RPMI8226 (cell line): ENCODE measurements at regions not wholly inside any gene's neighbourhood (a gene's known extent, or its start where the extent isn't known, plus 50 kb on each side); places are given as distances from the start of the nearest gene placed in this dataset.
"Not testable (repeated sequence)": the region's sequence is repeated elsewhere in the genome, so short reads cannot be mapped to it uniquely, and the experiment has no call there.

ENCODE experiments used
- DNase-seq: peaks from one replicate; pipeline ENCODE4 v3.0.0-alpha.2; 2015

DNA sequence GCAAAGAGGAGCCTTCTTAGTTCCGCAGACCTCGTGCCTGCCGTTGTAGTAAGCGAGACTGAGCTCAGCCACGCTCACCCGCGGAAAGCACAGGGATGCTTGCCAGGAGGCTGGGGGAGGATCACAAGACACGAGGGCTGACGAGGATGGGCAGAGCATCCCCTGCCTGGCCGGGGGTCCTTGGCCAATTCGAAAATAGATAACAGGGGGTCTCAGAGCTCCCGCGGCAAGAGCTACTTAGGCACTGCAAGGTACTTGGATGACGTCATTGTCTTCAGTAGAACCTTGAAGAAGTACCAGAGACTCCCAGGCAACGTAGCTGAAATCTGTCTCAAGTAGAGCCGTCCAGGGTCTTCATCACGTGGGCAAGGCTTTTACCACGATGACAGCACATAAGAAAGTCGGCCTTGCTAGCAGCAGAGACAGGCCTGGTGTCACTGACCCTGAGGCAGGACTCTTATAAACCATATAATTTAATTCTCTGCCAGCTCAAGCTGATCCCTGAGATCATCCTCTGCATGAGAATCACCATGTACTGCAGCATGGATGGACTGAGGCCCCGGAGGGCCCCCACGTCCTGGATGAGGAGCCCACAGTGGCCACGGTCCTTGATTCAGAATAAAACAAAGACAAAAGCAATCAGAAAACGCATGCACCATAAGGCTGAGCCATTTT lies 81.9 kb downstream of the TMEM18 start:
- no peak for DNase-seq

- DNase-seq = no peak
These were observed 82.8 kb downstream of the TMEM18 start for GRCh38 chr2:594297-594949.

DNA sequence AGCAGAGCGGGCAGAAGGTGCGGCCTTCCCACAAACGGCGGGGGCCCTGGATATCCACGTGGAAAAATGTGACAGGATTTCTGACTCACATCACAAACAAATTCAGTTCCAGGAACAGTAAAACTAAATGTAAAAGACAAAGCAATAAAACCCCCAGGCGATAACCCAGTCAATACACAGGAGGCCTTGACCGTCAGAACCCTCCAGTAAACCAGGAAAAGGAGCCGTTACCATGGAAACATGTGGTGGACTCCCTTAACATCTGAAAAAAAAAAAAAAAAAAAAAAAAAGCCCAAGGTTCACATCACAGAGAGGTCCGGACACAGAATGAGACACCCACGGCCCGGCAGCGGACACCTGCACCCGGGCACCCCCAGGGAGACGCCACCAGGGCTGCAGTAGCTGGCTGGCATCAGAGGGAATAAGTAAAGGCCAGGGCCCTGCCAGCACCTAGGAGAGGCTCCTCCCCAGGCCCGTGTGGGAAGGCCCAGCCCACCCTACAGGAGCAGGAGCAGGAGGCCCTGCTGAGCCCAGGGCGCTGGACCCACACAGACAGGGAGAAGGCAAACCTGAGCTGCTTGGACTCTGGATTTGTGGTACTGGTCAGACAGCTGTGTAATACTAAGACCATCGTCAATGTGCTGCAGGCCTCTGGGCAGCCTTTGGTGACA lies 83.7 kb downstream of the TMEM18 start:
- DNase-seq = no peak

DNA sequence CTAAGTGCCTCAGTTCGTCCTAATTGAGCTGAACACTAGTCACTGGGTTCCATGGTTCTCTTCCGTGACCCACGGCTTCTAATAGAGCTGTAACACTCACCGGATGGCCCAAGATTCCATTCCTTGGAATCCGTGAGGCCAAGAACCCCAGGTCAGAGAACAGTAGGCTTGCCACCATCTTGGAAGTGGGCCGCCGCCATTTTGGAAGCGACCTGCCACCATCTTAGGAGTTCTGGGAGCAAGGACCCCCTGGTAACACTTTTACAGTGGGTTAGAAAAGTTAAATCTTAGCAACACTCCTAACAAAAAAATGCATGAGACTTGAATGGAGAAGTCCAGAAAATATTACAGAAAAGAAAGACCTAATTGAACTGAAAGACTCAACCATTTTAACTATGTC lies 84.5 kb downstream of the TMEM18 start:
- no peak for DNase-seq

- no peak for DNase-seq
These were observed 86.7 kb downstream of the TMEM18 start for GRCh38 chr2:590214-591175.

DNA sequence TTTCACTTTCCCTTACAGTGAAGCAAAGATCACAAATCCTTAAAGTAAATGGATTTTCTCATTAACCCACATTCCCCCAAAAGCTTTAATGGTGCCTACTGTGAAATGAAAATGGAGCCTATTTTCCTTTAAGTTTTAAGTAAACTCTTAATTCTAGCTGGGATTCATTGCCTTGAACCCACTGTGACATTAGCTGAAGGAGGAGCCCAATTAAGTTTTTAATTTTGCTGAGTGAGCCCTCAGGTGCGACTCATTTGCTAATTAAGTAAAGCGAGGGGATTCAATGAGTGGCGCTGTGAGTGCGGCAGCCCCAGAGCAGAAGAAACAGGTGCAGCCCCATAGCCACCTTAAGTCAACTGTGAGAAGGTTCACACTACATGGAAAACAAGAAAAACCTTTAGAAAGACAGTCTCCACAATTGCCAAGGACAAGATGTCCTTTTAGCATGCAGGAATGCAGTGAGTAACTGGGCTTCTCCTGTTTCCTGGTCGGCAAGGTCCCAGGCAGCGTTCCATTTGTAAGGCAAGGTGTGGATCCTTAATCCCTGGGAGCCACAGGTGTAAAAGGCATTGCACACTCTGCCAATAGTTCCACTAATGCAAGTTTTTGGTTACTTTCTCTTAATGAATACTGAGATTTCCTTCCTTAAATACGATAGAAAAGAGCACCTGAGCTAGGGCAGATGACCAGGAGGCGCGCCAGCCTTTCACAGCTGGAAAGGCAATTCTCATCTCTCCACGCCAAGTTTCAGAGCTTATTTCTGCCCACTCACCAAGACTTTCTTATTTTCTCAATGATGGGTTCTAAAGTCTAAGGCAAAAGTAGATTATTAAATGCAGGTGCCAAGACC lies 87.7 kb downstream of the TMEM18 start:
- DNase-seq = no peak

DNA sequence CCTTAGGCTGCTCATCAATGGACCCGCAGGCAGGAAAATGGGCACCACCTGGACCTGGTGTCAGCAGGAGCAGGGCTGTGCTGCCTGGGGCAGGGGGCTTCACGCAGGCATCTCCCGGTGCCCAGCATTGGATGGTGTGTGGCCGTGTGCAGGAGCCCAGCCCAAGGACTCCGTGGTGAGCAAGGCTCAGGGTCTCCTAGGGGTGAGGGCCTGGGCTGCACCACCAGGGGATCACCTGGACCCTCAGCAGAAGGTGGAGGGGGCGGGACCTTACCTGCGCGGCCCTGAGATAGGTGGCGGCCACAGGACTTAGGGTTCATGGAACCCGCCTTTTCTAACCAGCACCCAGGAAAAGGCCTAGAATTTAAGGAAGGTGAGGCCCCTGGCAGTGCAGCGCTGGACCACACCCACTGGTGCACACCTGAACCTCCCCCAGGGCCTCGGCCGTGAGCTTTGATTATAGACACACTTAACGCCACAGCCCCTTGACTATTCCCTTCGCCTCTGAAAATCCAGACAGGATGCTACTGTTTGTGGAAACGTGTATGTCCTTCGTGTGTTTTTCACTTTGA lies 89.0 kb downstream of the TMEM18 start:
- no peak for DNase-seq

DNA sequence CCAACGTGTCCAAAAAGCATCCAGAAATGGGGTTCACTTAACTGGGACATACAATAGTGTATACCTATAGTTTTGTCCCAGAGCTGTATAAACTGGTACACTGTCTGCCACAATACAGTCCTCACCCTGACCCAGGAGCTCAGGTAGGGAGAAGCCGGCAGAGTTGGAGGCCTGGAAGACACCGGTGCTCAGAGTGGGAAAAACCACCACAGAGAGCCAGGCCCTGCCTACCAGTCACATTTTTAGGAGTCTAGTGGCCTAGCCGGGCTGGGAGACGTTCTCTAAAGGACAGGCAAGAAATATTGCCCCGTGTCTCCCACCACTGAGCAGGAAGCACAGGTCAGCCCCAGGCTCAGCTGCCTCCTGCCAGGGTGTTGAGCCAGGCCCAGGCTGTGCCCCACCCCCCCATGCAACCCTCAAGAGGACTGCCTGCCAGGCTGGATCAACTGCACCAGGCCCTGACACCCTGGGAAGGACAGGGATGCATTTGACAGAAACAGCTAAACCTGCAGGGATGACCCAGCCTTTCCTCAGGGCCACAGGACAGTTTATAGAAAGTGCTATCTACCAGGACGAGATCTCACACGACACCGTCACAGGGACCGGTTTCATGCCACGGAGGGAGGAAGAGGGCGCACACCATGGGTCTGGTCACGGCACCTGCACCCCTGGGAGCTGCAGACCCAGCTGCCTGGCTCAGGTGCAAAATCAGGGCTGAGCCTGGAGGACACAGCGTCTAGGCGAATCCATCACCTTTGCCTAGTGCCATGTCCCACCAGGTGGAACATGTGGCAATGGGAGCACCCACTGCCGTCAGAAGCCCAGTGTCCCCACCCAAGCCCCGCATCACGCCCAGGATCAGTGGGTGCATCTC lies 89.9 kb downstream of the TMEM18 start:
- no peak for DNase-seq

- DNase-seq = no peak
These were observed 90.5 kb downstream of the TMEM18 start for GRCh38 chr2:586641-587076.

DNA sequence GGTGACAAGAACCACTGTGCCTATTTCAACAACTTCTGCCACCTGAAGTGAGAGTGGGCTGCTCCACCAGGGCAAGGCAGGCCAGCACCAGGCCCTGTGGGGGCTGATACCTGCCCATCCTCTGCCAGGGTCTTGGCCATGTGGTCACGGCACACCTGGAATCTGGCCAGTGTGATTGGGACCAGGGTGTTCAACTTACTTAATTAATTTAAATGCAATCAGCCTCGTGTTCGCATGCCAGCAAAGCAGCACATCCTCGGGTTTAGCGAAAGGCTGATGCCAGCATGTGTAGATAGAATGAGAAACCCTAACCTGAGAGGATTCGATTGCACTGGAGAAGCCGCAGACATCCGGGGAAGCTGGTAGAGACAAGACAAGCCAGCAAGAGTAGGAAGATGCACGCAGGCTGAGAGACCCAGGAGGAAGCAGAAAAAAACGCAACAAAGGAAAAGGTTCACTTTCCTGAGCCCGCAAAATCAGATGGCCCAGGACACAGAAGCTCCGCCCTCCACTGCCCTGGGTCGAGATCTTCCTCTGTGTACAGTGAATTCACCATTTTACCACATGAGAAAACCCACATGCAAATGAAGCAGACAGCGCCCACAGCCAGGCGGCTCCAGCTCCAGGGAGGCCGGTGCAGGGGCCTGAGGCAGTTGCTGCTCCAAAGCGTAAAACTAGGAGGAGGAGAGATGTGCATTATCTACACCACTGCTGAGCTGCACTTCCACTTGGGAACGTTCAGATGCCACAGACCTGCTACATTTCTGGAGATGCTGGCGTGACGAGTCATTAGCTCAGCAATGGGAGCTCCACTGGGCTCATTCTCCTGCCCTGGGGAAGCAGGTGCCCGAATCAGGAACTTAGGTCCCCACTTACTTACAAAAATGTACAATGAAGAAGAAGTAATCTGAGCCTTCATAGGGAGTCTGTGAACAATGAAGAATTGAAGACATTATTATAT lies 92.1 kb downstream of the TMEM18 start:
- peak; percentile 62 for DNase-seq

DNA sequence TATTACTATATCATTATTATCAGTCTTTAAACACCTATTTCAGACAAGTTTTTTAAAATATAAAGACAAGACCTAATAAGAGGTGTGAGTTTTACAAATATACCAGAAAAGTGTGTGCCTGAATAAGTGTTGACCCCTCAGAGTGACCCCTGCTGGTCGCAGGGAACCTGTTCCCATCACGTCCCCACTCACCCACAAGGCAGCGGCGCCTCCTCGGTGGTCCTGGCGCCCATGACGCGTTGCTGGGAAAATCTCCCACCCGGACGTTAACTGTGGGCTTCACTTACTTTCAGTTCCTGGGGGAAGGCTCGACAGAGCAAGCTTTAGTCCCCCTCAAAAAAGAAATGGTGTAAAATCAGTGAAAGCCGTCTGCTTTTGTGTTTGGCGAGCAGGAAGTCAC lies 93.5 kb downstream of the TMEM18 start:
- no peak for DNase-seq

- no peak for DNase-seq
These were observed 94.2 kb downstream of the TMEM18 start for GRCh38 chr2:582792-583528.

DNA sequence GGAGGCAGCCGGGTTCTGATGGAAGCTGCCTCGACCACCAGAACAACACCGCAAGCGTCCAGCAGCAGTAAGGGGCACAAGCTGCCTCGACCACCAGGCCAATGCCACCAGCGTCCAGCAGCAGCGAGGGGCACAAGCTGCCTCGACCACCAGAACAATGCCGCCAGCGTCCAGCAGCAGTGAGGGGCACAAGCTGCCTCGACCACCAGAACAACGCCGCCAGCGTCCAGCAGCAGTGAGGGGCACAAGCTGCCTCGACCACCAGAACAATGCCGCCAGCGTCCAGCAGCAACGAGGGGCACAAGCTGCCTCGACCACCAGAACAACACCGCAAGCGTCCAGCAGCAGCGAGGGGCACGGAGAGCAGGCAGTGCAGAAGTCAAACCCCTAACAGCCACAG lies 94.9 kb downstream of the TMEM18 start:
- DNase-seq = not testable (repeated sequence)

DNA sequence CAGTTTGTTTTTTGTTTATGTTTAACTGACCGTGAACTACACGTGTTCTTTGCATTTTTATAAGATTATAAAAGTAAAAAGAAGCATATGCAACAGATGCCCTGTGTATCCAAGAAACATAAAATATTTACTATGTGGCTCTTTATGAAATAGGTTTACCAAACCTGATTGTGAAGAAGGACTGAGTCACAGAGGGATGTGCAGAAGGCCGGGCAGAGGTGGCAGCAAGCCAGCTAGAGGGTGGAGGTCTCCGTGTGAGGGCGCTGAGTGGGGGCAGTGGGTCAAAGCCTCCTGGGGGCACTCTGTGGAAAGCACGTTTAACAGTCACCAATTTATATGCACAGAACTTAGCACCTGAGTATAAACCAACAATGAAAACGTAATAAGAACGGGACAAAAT lies 97.2 kb downstream of the TMEM18 start:
- DNase-seq = no peak

GRCh38 chr2:579351-579886 lies 97.8 kb downstream of the TMEM18 start:
- peak; percentile 33 for DNase-seq

GRCh38 chr2:576292-576691 lies 100.9 kb downstream of the TMEM18 start:
- DNase-seq = no peak

- DNase-seq = no peak
These were observed 101.4 kb downstream of the TMEM18 start for GRCh38 chr2:575727-576236.
